GM12873 (cell line): ENCODE measurements at regions not wholly inside any gene's neighbourhood (a gene's known extent, or its start where the extent isn't known, plus 50 kb on each side); places are given as distances from the start of the nearest gene placed in this dataset.

ENCODE experiments used
- TF ChIP-seq, protein P1 (sequence below): IDR thresholded peaks from 2 replicates; pipeline ENCODE4 v1.5.1; 2012; ENCODE audit warnings: low read depth, mild to moderate bottlenecking, moderate library complexity, low read length, control low read depth; ENCODE audit not compliant: insufficient read depth; ENCODE audit errors: missing control alignments

- TF ChIP-seq, protein P1, sequence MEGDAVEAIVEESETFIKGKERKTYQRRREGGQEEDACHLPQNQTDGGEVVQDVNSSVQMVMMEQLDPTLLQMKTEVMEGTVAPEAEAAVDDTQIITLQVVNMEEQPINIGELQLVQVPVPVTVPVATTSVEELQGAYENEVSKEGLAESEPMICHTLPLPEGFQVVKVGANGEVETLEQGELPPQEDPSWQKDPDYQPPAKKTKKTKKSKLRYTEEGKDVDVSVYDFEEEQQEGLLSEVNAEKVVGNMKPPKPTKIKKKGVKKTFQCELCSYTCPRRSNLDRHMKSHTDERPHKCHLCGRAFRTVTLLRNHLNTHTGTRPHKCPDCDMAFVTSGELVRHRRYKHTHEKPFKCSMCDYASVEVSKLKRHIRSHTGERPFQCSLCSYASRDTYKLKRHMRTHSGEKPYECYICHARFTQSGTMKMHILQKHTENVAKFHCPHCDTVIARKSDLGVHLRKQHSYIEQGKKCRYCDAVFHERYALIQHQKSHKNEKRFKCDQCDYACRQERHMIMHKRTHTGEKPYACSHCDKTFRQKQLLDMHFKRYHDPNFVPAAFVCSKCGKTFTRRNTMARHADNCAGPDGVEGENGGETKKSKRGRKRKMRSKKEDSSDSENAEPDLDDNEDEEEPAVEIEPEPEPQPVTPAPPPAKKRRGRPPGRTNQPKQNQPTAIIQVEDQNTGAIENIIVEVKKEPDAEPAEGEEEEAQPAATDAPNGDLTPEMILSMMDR: no peak
These were observed 183.0 kb downstream of the IGLL1 start for GRCh38 chr22:23397008-23397612.

- TF ChIP-seq, protein P1: no peak
These were observed 183.6 kb downstream of the IGLL1 start for GRCh38 chr22:23396362-23397007.

- TF ChIP-seq, protein P1: no peak
These were observed 184.3 kb downstream of the IGLL1 start for GRCh38 chr22:23395530-23396361.

DNA sequence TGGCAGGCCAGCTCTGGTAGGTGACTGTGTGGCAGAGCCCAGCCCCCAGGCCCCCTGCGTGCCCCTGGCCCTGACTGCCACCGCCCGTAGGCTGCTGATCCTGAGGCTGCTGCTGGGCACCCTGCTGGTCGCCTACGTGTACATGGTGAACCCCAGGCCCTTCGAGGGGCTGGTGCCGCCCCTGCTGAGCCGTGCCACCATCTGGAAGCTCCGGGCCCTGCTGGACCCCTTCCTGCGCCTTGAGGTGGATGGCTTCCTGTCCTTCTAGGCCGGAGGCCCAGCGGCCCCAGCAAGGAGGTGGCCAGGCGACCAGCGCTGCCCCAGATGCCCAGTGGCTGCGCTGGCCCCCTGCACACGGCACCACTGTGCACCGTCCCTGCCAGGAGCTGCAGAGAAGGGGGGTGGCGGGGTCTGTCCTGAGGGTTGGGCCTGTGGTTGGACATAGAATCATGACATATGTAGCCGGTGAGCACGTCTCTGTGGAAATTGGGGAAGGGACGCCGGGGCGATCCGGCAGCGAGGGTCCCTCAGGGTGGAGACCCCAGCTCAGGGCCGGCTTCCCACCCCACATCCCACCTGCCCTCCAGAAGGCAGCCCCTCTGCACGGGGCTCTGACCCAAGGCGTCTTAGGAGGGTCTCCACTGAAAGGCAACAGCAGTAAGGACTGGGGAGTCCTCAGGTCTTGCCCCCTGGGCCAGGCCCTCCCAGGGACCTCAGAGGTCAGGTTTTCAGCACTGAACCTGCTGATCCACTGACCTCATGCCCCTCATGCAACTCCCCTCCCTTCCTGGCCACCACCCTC, 185.4 kb downstream of the IGLL1 start:
- TF ChIP-seq, protein P1: no peak

GRCh38 chr22:23393721-23394320, 186.3 kb downstream of the IGLL1 start:
- TF ChIP-seq, protein P1: no peak

- TF ChIP-seq, protein P1: no peak
These were observed 187.5 kb downstream of the IGLL1 start for GRCh38 chr22:23392420-23393121.
